ENCODE measurements at regions not wholly inside any gene's neighbourhood (a gene's known extent, or its start where the extent isn't known, plus 50 kb on each side); places are given as distances from the start of the nearest gene placed in this dataset.

DNA sequence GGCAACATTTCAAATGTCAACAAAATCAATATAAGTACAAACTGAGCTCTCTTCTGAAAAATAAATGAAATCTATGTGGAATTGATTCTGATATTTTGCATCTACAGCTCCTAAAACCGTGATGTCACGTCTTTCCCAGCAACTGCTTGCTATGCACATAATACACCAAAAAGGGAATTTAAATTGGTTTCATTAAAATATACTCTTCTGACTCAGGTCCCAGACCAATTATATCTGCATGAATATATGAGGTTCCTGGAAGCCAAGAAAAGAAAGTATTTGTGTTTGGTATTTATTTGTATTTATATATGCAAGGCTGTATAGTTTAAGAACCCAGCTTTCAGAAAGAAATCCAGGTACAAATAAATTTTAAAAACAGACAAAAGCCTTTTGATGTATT is 1282.5 kb downstream of the SUCLG1 start:
- TF ChIP-seq POLR2AphosphoS5 (IDR thresholded peaks at IDR 0.05; ENCODE audit: borderline replicate concordance, low read depth, low read length) (no peak), EZH2 (IDR thresholded peaks at IDR 0.05) (no peak)

Data from SK-N-MC (cell line).